ENCODE measurements at regions not wholly inside any gene's neighbourhood (a gene's known extent, or its start where the extent isn't known, plus 50 kb on each side); places are given as distances from the start of the nearest gene placed in this dataset.
"Not testable (repeated sequence)": the region's sequence is repeated elsewhere in the genome, so short reads cannot be mapped to it uniquely, and the experiment has no call there.

DNA sequence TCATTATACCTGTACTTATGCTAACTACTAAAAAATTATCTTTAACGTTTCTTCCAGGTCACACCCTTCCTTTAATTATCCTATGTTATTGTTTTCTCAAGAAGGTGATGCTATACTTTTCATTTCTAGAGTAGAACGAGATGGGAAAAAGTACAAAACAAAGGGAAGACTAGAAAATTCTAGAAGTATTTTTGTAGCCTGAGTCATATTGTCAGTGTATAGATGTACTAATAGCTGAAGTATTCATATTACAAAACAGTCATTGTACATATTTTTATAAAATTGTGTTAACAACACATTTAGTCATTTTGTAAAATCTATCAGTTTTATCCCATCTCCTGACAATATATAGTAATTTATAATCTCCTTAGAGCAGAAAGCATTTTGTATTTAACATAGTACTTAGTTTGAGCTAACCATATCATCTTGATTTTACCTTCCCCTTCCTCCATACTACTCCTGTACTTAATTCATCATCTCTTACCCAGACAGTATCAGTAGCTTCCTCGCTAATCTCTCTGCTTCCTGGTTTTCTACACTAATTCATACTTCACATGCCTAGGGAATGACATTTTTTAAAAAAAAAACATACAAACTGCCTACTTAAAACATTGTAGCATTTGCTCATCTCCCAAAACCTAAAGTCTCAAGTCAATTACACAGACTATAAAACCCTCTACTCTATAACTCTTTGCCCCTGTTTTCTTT is 920.9 kb downstream of the RPS29 start:
- no peaks in the 10 kb centered on the region for H3K27me3 Mint-ChIP-seq
- no peak for DNase-seq
- H3K4me1 Mint-ChIP-seq, result no peaks in the 10 kb centered on the region
- no peak overlapping the region for H3K27ac Mint-ChIP-seq
- ATAC-seq, result no peak
- POLR2A ChIA-PET, result no interaction called here
- H3K36me3 Mint-ChIP-seq, result no peaks in the 10 kb centered on the region
- no peak overlapping the region for H3K4me3 Mint-ChIP-seq
- peaks cover 0 to 26% (median 7%) of the 10 kb centered on the region in 9 donors for H3K9me3 Mint-ChIP-seq

DNA sequence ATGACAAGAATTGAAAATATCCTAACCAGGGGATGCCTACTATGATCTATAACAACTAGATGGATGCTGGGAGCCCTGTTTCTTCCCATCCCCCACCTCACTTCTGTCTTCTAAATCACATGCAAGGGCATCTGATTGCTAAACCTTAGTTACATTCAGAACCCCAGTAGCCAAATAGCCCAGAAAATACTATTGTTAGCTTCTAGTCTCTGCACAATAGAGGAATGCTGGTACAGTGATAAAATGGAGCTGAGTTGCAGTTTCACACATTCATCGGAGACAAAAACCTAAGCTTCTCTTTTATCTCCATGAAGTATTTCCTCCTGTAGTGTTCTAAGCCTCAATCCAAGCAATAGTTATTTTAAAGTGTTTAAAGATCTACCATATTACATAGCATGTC is 942.9 kb downstream of the RPS29 start:
- Mint-ChIP-seq H3K27ac (no peak overlapping the region), H3K4me1 (peaks cover 0 to 2% (median 0%) of the 10 kb centered on the region in 4 donors), H3K4me3 (no peak overlapping the region), H3K36me3 (no peaks in the 10 kb centered on the region), H3K27me3 (no peaks in the 10 kb centered on the region), H3K9me3 (peaks cover 0 to 35% (median 10%) of the 10 kb centered on the region in 9 donors)
- ATAC-seq, result no peak
- no peak for DNase-seq
- POLR2A ChIA-PET, result no interaction called here

DNA sequence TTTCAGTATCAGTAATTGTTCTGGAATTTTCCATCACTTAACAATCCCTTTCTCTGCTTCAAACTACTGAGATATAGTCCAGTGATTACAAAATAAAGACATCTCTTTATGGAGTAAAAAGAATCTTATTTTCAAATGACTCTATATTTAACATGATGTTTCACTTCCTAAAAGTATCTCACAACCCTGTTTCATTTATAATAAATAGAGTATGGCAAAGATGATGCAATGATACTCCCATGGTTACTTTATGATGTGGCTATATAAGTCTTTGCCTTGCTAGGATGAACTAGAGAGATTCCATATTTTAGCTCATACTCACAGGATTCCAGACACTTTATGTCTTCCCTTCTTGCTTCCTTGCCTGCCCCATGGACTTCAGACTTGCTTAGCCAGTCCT is 953.5 kb upstream of the MDGA2 start:
- H3K36me3 Mint-ChIP-seq, result no peaks in the 10 kb centered on the region
- no peaks in the 10 kb centered on the region for H3K27me3 Mint-ChIP-seq
- peaks cover 0 to 1% (median 0%) of the 10 kb centered on the region in 4 donors for H3K4me1 Mint-ChIP-seq
- ATAC-seq (no peak), DNase-seq (no peak)
- POLR2A ChIA-PET, result no interaction called here
- no peak overlapping the region for H3K4me3 Mint-ChIP-seq
- no peak overlapping the region for H3K27ac Mint-ChIP-seq
- peaks cover 0 to 12% (median 5%) of the 10 kb centered on the region in 9 donors for H3K9me3 Mint-ChIP-seq

- ATAC-seq (no peak), DNase-seq (no peak)
- Mint-ChIP-seq H3K27me3 (no peaks in the 10 kb centered on the region), H3K4me1 (no peaks in the 10 kb centered on the region), H3K4me3 (no peak overlapping the region), H3K9me3 (peaks cover 0 to 2% (median 0%) of the 10 kb centered on the region in 9 donors), H3K36me3 (no peaks in the 10 kb centered on the region), H3K27ac (no peak overlapping the region)
- POLR2A ChIA-PET, result no interaction called here
Measured at GRCh38 chr14:48622980-48623379, 947.6 kb upstream of the MDGA2 start.

DNA sequence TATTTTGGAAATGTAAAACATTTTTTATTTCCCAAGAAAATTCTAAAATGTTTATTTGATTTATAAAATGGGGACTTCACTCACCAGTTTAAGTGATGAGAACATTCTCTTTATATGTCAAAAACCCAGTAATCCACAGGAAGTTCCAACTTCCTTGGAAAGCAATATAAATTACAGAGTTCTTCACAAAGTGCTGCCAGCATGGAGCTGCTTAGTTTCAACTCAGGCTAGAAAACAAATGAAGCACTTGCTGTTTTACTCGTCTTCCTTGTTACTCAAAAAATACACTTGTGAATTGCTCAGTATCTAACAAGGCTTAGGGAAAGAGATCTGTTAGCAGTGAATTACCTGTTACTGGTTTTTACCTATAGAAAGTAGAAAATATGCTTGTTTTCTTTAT is 942.7 kb upstream of the MDGA2 start:
- H3K9me3 Mint-ChIP-seq, result peaks cover 0 to 21% (median 3%) of the 10 kb centered on the region in 9 donors
- no peaks in the 10 kb centered on the region for H3K27me3 Mint-ChIP-seq
- H3K4me1 Mint-ChIP-seq, result no peaks in the 10 kb centered on the region
- POLR2A ChIA-PET, result no interaction called here
- H3K27ac Mint-ChIP-seq, result no peak overlapping the region
- H3K36me3 Mint-ChIP-seq, result no peaks in the 10 kb centered on the region
- no peak overlapping the region for H3K4me3 Mint-ChIP-seq
- ATAC-seq, result no peak
- no peak for DNase-seq

DNA sequence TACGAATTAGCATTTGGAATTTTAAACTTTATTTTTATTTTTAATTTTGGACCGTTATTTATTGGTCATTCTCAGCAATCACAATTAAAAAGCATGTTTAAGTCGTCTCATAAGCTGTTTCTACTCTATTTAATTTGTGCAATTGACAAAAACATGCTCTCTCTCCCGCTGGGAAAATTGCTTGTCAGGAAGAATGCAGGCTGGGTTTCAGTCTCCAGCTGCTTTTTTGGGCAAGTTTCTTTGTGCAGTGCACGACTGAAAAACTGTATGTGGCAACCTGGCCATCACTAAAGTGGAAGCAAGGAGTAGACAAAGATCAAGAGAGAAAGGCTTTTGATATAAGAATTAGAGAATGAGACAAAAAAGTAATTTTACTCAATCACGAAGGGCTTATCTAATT is 941.5 kb upstream of the MDGA2 start:
- H3K36me3 Mint-ChIP-seq, result no peaks in the 10 kb centered on the region
- no peaks in the 10 kb centered on the region for H3K27me3 Mint-ChIP-seq
- no peak overlapping the region for H3K4me3 Mint-ChIP-seq
- DNase-seq, result no peak
- POLR2A ChIA-PET, result no interaction called here
- no peak overlapping the region for H3K27ac Mint-ChIP-seq
- no peak for ATAC-seq
- H3K4me1 Mint-ChIP-seq, result no peaks in the 10 kb centered on the region
- peaks cover 0 to 21% (median 4%) of the 10 kb centered on the region in 9 donors for H3K9me3 Mint-ChIP-seq

- Mint-ChIP-seq H3K9me3 (peaks cover 0 to 22% (median 5%) of the 10 kb centered on the region in 9 donors), H3K4me1 (no peaks in the 10 kb centered on the region), H3K36me3 (no peaks in the 10 kb centered on the region), H3K27ac (no peak overlapping the region), H3K27me3 (no peaks in the 10 kb centered on the region), H3K4me3 (no peak overlapping the region)
- POLR2A ChIA-PET, result no interaction called here
- no peak for DNase-seq
- ATAC-seq, result no peak
Measured at GRCh38 chr14:48615618-48616017, 940.2 kb upstream of the MDGA2 start.

- DNase-seq (no peak), ATAC-seq (no peak)
- peaks cover 0 to 6% (median 0%) of the 10 kb centered on the region in 3 donors for H3K36me3 Mint-ChIP-seq
- peaks cover 2 to 31% (median 13%) of the 10 kb centered on the region in 9 donors for H3K9me3 Mint-ChIP-seq
- no peak overlapping the region for H3K4me3 Mint-ChIP-seq
- H3K27ac Mint-ChIP-seq, result no peak overlapping the region
- no peaks in the 10 kb centered on the region for H3K27me3 Mint-ChIP-seq
- POLR2A ChIA-PET, result no interaction called here
- no peaks in the 10 kb centered on the region for H3K4me1 Mint-ChIP-seq
Measured at GRCh38 chr14:48614003-48614402, 938.6 kb upstream of the MDGA2 start.

DNA sequence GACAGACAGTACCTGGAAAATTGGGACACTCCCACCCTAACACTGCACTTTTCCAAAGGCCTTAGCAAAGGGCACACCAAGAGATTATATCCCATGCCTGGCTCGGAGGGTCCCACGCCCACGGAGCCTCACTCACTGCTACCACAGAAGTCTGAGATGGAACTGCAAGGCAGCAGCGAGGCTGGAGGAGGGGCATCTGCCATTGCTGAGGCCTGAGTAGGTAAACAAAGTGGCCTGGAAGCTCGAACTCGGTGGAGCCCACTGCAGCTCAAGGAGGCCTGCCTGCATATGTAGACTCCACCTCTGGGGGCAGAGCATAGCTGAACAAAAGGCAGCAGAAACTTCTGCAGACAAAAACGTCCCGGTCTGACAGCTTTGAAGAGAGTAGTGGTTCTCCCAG is 931.6 kb upstream of the MDGA2 start:
- Mint-ChIP-seq H3K9me3 (peaks cover 6 to 41% (median 17%) of the 10 kb centered on the region in 9 donors), H3K36me3 (peaks cover 0 to 11% (median 0%) of the 10 kb centered on the region in 3 donors)
- H3K4me1 Mint-ChIP-seq, ATAC-seq, H3K4me3 Mint-ChIP-seq, POLR2A ChIA-PET, H3K27me3 Mint-ChIP-seq, DNase-seq, H3K27ac Mint-ChIP-seq: not testable (repeated sequence)

DNA sequence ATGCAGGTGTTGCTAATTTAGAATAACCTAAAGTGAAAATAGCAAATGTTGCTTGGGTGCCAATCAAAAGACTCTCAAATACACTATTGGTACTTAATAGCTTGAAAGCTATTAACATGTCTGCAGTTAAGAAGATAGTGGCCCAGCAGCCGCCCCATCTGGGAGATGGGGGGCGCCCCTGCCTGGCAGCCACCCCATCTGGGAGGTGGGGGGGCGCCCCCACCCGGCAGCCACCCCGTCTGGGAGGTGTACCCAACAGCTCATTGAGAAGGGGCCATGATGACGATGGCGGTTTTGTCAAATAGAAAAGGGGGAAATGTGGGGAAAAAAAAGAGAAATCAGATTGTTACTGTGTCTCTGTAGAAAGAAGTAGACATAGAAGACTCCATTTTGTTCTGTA is 923.1 kb upstream of the MDGA2 start:
- ATAC-seq (no peak), DNase-seq (no peak)
- Mint-ChIP-seq H3K27me3 (no peaks in the 10 kb centered on the region), H3K36me3 (no peaks in the 10 kb centered on the region), H3K9me3 (peaks cover 0 to 4% (median 0%) of the 10 kb centered on the region in 9 donors), H3K4me3 (no peak overlapping the region), H3K27ac (no peak overlapping the region), H3K4me1 (no peaks in the 10 kb centered on the region)
- POLR2A ChIA-PET, result no interaction called here

DNA sequence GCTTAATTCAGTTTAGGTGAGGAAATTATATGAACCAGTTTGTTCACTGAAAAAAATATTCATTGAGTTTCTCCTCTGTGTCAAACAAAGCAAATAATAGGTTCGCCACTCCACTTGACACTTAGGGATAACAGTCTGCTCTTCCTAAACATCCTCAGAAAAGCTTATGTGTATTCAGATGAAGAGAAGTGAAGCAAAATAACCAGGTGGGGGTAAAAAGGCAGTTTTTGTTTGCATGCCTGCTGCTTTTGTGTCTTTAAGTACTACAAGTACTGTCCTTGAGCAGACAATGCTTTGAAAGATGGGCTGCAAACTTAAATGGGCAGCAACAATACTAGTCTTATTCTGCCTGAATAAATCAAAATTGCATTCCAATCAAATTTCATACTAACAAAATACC is 910.7 kb upstream of the MDGA2 start:
- ATAC-seq, result no peak
- peaks cover 0 to 1% (median 0%) of the 10 kb centered on the region in 5 donors for H3K27me3 Mint-ChIP-seq
- no peak overlapping the region for H3K4me3 Mint-ChIP-seq
- H3K9me3 Mint-ChIP-seq, result peaks cover 0 to 20% (median 3%) of the 10 kb centered on the region in 9 donors
- no peaks in the 10 kb centered on the region for H3K36me3 Mint-ChIP-seq
- no peaks in the 10 kb centered on the region for H3K4me1 Mint-ChIP-seq
- H3K27ac Mint-ChIP-seq, result no peak overlapping the region
- POLR2A ChIA-PET, result no interaction called here
- DNase-seq, result no peak

DNA sequence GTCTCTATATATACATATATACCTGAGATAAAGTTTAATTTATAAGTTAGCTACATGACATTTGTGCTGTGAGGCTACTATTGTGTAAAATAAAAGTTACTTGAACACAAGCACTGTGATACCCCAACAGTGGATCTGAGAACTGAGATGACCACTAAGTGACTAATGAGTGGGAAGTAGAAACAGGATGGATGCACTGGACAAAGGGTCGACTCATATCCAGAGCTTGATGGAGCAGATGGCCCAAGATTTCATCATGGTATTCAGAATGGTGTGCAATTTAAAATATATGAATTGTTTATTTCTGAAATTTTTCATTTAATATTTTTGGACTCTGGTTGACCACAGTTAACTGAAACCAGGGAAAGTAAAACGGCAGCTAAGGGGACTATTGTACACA is 908.6 kb upstream of the MDGA2 start:
- Mint-ChIP-seq H3K4me3 (no peak overlapping the region), H3K27me3 (peaks cover 0 to 1% (median 0%) of the 10 kb centered on the region in 5 donors), H3K27ac (no peak overlapping the region), H3K9me3 (peaks cover 0 to 20% (median 0%) of the 10 kb centered on the region in 9 donors), H3K36me3 (no peaks in the 10 kb centered on the region), H3K4me1 (no peaks in the 10 kb centered on the region)
- DNase-seq (no peak), ATAC-seq (no peak)
- POLR2A ChIA-PET, result no interaction called here

DNA sequence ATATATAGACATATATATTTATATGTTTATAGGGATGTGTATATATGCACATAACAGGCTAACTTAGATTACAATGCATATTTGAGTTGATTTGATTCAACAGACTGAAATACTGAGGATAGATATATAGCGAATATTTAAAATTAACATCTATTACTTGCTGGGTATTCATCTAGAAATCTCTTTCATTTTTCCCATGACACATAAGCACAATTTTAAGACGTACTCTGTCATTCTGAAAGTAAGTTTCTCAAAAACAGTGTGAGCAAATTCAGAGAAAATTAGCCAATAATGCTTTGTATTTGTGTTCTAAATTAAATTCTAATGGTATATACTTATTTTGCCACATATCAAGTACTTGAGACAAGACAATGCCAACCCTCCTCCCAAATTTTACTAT is 907.5 kb upstream of the MDGA2 start:
- Mint-ChIP-seq H3K27ac (no peak overlapping the region), H3K36me3 (no peaks in the 10 kb centered on the region), H3K4me1 (no peaks in the 10 kb centered on the region), H3K4me3 (no peak overlapping the region), H3K27me3 (peaks cover 0 to 1% (median 0%) of the 10 kb centered on the region in 5 donors), H3K9me3 (peaks cover 0 to 22% (median 0%) of the 10 kb centered on the region in 9 donors)
- DNase-seq (no peak), ATAC-seq (no peak)
- POLR2A ChIA-PET, result no interaction called here

DNA sequence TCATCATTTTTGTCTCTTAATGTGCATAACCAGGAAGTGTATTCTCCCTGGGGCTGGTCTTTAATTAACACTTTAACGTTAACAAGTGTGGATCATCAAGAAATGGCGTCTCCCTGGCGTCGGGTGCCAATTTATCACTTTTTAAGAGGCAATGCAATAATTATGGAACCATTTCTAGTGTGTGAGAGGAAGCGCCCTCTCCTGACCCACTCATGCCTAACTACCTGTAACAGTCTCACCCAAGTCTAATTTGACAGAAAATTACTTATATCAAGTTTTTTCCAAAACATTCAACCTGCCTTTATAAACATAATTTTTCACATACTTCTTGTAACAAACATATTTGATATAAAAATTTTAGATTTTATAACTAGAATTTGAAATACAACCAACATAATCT is 905.3 kb upstream of the MDGA2 start:
- Mint-ChIP-seq H3K36me3 (no peaks in the 10 kb centered on the region), H3K4me3 (no peak overlapping the region), H3K27me3 (no peaks in the 10 kb centered on the region), H3K9me3 (peaks cover 0 to 25% (median 2%) of the 10 kb centered on the region in 9 donors), H3K4me1 (no peaks in the 10 kb centered on the region), H3K27ac (no peak overlapping the region)
- ATAC-seq (no peak), DNase-seq (no peak)
- POLR2A ChIA-PET, result no interaction called here

Measured in naive thymus-derived CD8-positive, alpha-beta T cell (primary cell).